ENCODE measurements at regions not wholly inside any gene's neighbourhood (a gene's known extent, or its start where the extent isn't known, plus 50 kb on each side); places are given as distances from the start of the nearest gene placed in this dataset.
A peak's percentile ranks its signal among the peaks of the same experiment; 100 is the strongest.

DNA sequence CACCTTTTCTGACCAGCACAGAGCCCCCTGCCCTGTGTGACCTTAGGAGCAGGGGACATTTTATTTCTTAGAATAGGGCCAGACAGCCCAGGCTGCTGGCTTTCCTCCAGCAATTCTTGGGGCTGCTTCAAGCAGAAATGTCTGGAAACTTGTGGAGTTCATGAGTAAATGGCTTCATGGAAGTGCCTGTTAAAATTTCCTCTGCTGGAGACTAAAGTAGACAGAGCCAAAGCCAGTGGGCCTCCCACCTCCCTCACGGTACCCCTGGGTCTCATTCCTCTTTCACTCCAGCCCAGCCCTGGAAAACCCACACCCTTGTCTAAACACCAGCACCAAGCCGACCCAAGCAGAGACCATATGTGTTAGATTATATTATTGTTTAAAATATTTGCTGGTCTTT is 505.5 kb upstream of the ZMIZ1 start:
- no peak overlapping the region for H3K4me3 ChIP-seq (replicated peaks; ENCODE audit: low read depth, low read length)
- TF ChIP-seq, protein P1, sequence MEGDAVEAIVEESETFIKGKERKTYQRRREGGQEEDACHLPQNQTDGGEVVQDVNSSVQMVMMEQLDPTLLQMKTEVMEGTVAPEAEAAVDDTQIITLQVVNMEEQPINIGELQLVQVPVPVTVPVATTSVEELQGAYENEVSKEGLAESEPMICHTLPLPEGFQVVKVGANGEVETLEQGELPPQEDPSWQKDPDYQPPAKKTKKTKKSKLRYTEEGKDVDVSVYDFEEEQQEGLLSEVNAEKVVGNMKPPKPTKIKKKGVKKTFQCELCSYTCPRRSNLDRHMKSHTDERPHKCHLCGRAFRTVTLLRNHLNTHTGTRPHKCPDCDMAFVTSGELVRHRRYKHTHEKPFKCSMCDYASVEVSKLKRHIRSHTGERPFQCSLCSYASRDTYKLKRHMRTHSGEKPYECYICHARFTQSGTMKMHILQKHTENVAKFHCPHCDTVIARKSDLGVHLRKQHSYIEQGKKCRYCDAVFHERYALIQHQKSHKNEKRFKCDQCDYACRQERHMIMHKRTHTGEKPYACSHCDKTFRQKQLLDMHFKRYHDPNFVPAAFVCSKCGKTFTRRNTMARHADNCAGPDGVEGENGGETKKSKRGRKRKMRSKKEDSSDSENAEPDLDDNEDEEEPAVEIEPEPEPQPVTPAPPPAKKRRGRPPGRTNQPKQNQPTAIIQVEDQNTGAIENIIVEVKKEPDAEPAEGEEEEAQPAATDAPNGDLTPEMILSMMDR (IDR thresholded peaks at IDR 0.05; ENCODE audit: low read depth, low read length, missing control alignments), result no peak
- DNase-seq (ENCODE audit: extremely low read depth, low read depth), result no peak

DNA sequence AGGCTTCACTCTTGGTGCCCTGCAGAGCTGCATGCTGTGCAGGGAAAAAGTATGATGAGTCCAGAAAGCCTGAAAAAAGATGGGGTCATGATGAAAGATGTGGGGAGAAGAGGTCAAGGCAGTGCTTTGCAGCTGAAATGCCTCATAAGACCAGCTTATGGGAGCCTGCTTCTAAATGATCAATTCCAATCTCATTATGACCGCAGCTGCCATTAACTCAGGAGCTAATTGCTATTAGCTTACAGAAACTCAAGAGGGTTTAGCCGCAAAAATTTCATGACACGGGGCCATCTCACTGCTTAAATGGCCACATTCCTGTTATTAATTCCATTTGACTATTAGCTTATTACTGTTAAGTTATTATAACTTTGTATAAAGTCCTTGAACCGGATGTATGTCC is 502.9 kb upstream of the ZMIZ1 start:
- DNase-seq (ENCODE audit: extremely low read depth, low read depth), result no peak
- H3K4me3 ChIP-seq (replicated peaks; ENCODE audit: low read depth, low read length), result no peak overlapping the region
- TF ChIP-seq, protein P1 (IDR thresholded peaks at IDR 0.05; ENCODE audit: low read depth, low read length, missing control alignments), result no peak

DNA sequence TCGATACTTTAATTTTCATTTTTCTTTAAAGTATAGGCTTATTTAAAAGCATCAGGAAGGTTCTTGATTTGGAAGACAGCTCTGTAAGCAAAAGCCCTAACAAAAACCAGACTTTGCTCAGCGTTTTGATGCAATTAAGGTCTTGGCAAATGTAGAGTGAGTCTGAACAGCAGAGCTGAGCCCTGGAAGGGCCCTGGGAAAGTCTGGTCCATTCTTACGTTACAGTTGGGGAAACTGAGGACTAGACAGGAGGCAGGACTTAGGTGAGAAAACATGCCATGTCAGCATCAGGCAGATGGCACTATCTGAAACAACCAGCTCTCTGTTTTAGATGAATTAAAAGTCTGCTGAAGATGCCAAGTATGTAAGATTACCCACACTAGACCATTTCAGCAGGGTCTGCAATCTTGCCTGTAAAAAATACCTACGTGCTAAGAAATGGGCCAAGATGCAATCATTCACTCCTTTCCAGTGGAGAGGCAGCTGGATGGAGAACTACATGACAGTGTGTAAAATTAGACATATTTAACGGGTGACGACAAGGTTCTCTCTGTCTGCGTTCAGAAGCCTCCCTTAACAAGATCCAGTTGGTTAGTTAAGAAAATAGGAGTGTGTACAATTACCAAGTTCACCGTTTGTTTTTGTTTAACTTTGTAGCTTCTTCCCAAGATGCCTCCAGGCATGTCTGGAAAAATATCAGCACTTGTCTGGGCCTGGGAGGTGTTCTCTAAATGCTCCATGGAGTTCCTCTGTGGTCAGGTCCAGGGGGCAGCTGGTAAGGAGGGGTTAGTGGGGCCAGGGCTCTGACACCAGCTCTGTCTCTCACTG is 502.3 kb upstream of the ZMIZ1 start:
- H3K4me3 ChIP-seq (replicated peaks; ENCODE audit: low read depth, low read length), result no peak overlapping the region
- TF ChIP-seq, protein P1 (IDR thresholded peaks at IDR 0.05; ENCODE audit: low read depth, low read length, missing control alignments), result no peak
- peak; percentile 32 for DNase-seq (ENCODE audit: extremely low read depth, low read depth)

DNA sequence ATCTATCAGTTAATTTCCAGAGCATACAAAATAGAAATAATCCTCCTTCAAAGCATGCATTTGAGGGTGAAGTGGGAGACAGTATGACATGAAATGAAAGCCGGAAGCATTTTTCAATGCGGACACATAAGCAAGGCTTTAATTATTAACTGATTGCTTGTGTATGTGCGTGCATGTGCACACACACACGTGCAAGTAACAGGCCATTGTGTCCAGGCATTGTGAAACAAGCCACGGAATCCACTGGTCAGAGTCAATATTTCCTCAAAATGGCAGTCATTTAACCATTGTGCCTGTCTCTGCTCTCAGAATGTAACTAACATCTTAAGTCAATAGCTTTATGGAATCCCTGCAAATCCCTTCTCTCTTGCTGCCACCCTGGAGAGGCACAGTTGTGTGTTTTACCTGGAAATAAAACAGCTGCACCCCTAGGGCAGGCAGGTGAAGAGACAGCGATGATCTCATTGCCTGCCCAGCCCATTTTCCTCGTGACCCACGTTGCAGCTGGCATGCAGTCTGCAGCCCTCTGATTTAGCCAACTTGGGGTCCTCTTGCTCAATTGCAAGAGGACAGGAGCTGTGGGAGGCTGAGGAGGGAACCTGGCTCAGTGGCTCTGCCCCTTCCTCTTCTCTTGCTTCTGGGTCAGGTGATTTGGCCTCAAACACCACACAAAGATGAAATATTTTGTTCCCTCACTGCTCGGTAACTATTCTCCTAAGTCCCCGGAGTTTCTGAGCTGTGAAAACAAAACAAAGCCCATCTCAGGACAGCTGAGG is 500.9 kb upstream of the ZMIZ1 start:
- TF ChIP-seq, protein P1 (IDR thresholded peaks at IDR 0.05; ENCODE audit: low read depth, low read length, missing control alignments), result no peak
- H3K4me3 ChIP-seq (replicated peaks; ENCODE audit: low read depth, low read length), result no peak overlapping the region
- DNase-seq (ENCODE audit: extremely low read depth, low read depth), result no peak

DNA sequence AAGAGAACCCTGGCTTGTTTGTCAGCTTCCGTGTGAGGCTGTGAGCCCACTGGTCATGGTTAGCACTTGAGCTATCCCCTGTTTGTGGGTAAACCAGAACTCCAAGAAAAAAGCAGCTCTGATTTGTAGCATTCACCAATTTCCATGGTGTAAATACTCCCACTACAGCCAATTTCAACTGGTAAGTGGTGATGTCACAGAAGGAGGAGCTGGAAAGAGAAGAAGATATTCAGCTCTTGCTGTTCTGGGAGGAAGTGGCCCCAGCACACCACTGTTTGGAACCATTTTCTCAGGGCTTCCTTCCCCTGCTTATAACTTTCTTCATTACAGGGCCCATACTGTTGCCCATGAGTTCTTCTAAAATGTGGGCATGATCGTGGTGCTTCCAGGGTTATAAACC is 500.1 kb upstream of the ZMIZ1 start:
- no peak for DNase-seq (ENCODE audit: extremely low read depth, low read depth)
- no peak overlapping the region for H3K4me3 ChIP-seq (replicated peaks; ENCODE audit: low read depth, low read length)
- TF ChIP-seq, protein P1 (IDR thresholded peaks at IDR 0.05; ENCODE audit: low read depth, low read length, missing control alignments), result no peak

DNA sequence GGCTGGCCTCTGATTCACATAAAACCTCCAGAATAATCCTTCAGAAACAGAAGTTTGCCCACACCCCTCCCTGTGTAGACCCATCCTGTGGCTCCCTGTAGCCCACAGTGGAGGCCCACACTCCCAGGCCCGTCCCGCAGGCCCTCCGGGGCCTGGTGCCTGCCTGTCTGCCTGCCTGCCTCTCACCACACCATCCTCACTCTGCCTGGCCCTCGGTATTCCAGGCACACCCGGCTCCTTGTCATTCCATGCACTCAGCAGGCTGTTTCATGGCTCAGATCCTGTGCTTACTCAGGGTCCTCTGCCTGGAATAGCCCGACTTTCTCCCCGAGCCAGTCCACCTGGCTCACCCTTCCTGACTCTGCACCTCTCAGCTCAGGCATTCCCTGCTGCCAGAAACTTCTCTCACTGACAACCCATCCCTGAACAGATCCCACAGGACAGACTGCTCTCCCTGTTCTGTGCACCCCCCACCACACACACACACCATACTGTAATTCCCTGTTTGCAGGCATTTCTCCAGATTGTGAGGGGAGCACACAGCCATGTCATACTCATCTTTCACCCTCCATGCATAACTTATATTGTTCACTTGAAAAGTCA is 498.0 kb upstream of the ZMIZ1 start:
- TF ChIP-seq, protein P1 (IDR thresholded peaks at IDR 0.05; ENCODE audit: low read depth, low read length, missing control alignments), result no peak
- no peak overlapping the region for H3K4me3 ChIP-seq (replicated peaks; ENCODE audit: low read depth, low read length)
- DNase-seq (ENCODE audit: extremely low read depth, low read depth), result no peak
